ENCODE measurements at regions not wholly inside any gene's neighbourhood (a gene's known extent, or its start where the extent isn't known, plus 50 kb on each side); places are given as distances from the start of the nearest gene placed in this dataset.

DNA sequence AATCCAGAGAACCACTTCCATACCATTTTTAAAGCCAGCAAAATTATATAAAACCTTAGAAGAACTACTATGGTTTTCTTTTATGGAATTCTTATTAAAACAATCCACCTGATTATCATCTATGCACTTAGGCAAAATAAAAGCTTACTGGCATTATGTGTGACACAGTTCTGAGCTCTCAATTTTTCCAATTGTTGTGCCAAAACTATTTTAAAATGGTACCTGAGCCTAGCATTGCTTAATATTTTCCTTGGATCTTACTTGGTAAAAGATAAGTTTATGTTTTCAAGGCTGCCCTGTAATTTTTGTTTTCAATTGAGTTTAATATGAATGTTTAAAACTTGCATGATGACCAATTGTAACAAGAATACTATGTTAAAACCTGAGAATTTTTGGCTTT, 201.3 kb downstream of the MAD2L1 start:
- TF ChIP-seq, protein P1, sequence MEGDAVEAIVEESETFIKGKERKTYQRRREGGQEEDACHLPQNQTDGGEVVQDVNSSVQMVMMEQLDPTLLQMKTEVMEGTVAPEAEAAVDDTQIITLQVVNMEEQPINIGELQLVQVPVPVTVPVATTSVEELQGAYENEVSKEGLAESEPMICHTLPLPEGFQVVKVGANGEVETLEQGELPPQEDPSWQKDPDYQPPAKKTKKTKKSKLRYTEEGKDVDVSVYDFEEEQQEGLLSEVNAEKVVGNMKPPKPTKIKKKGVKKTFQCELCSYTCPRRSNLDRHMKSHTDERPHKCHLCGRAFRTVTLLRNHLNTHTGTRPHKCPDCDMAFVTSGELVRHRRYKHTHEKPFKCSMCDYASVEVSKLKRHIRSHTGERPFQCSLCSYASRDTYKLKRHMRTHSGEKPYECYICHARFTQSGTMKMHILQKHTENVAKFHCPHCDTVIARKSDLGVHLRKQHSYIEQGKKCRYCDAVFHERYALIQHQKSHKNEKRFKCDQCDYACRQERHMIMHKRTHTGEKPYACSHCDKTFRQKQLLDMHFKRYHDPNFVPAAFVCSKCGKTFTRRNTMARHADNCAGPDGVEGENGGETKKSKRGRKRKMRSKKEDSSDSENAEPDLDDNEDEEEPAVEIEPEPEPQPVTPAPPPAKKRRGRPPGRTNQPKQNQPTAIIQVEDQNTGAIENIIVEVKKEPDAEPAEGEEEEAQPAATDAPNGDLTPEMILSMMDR (IDR thresholded peaks at IDR 0.05 in 4 of 5, conservative IDR thresholded peaks at IDR 0.05 in 1 of 5): no peak
- TF ChIP-seq POLR2A (IDR thresholded peaks at IDR 0.05): no peak
